ENCODE measurements at regions not wholly inside any gene's neighbourhood (a gene's known extent, or its start where the extent isn't known, plus 50 kb on each side); places are given as distances from the start of the nearest gene placed in this dataset.
"Not testable (repeated sequence)": the region's sequence is repeated elsewhere in the genome, so short reads cannot be mapped to it uniquely, and the experiment has no call there.

DNA sequence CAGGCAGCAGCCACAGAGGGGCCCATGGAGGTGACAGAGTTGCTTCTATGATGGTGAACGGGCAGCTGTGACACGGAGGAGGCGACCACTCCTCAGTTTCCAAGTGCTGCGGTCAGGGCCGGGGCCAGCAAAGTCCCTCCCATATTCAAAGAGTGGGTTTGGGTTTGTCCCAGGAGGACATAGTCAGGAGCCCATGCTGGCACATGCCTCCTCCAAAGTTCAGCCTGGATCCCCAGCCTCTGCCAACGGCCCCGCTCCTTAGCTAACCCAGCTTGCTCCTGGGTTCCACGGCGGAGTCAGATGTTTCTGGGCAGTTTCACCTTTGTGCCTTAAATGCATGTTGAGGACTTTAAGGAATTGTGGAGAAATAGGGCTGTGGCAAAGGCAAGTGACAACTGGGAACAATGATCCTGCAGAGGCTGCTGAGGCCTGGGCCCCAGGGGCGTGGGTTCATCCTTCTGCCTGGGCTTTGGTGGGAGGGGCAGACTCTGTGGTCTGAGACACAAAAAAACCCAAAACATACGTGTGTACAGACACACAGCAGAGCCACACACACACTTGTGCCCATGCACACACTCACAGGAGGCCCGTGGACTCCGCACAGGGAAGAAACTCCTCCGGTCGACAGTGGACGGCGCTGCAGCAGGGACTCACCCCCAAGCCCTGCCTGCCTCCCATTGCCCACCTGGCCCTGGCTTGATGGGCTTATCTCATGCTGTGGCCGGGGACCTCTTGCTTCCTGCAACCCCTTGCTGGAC, 399.4 kb downstream of the TMEM121 start:
- no peak for DNase-seq (ENCODE audit: low read depth)
- TF ChIP-seq, protein P1, sequence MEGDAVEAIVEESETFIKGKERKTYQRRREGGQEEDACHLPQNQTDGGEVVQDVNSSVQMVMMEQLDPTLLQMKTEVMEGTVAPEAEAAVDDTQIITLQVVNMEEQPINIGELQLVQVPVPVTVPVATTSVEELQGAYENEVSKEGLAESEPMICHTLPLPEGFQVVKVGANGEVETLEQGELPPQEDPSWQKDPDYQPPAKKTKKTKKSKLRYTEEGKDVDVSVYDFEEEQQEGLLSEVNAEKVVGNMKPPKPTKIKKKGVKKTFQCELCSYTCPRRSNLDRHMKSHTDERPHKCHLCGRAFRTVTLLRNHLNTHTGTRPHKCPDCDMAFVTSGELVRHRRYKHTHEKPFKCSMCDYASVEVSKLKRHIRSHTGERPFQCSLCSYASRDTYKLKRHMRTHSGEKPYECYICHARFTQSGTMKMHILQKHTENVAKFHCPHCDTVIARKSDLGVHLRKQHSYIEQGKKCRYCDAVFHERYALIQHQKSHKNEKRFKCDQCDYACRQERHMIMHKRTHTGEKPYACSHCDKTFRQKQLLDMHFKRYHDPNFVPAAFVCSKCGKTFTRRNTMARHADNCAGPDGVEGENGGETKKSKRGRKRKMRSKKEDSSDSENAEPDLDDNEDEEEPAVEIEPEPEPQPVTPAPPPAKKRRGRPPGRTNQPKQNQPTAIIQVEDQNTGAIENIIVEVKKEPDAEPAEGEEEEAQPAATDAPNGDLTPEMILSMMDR (conservative IDR thresholded peaks at IDR 0.05; ENCODE audit: low read length) = no peak

DNA sequence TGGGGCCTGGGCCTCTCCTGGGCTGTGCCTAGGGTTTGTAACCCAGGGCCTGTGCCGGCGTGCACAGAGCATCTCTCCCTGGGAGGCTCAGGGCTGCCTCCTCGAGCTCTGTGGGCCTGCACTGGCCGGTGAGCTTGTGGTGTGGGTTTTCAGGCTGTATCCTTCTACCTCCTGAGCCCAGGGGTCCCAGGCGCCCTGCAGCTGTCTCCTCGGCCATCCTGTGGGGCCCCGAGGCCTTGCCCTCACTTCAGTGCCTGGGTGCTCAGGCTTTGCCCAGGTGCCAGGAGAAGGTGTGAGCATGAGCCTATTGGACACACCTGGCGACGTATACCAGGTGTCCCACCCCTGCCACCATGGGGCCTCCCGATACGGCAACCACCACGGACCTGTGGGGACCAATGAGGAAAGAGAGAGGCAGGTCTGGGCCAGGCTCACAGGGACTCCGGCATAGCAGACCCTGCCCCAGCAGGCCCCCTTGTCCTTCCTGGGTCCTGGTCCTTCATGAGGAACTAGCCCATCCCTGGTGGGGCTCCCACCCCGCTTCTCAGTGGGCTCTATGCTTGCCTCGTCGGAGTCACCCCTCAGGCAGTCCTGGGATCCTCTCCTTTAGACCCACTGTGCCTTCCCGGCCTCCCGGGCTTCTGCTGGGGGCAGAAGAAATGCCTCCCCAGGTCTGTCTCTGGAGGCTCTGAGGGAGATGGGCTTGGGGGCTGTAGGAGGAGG, 400.2 kb downstream of the TMEM121 start:
- TF ChIP-seq, protein P1 (conservative IDR thresholded peaks at IDR 0.05; ENCODE audit: low read length) = no peak
- no peak for DNase-seq (ENCODE audit: low read depth)
- no peak overlapping the region for H3K4me3 ChIP-seq (ENCODE audit: low read length)

More for the DNA sequence above, 399.4 kb downstream of the TMEM121 start:
- no peak overlapping the region for H3K4me3 ChIP-seq (ENCODE audit: low read length)

DNA sequence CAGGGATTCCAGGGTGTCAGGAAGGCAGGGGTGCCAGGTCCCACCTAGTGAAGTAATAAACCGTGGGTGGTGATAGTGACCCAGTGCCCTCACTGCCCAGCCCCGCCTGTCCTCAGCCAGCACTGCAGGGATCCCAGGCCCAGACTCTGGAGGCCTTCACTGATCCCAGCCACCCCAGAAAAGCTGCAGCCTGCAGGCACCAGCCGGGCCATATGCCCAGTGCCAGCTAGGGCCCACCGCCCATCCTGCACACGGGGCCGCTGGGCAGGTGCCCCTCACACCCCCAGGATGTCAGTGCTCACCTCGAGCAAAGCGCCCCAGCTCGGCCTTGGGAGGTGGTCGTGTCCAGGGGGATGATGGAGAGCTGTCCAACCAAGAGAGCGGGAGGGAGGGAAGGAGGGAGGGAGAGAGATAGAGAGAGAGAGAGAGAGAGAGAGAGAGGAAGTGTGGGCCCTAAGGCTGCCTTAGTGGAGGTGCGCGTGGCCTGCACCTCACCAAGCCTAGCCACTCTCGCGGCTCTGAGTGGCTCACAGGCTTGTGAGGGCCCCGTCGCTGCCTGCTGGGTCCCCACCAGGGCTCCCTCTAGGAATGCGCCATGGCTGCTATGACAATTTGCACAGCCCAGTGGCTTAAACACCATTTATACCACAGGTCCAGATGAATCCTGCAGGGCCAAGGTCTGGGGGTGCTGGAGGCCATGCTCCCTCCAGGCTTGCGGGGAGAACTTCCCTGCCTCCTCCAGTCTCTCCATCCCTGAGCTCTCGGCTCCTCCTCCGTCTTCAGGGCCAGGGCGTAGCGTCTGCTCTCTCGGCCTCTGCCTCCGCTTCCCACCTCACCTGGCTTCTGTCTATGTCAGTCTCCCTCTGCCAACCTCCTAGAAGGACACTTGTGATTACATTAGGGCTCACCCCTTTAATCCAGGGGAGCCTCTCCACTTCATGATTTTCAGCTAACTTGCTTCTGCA, 401.0 kb downstream of the TMEM121 start:
- TF ChIP-seq, protein P1 (conservative IDR thresholded peaks at IDR 0.05; ENCODE audit: low read length) = no peak
- no peak overlapping the region for H3K4me3 ChIP-seq (ENCODE audit: low read length)
- DNase-seq (ENCODE audit: low read depth) = no peak

DNA sequence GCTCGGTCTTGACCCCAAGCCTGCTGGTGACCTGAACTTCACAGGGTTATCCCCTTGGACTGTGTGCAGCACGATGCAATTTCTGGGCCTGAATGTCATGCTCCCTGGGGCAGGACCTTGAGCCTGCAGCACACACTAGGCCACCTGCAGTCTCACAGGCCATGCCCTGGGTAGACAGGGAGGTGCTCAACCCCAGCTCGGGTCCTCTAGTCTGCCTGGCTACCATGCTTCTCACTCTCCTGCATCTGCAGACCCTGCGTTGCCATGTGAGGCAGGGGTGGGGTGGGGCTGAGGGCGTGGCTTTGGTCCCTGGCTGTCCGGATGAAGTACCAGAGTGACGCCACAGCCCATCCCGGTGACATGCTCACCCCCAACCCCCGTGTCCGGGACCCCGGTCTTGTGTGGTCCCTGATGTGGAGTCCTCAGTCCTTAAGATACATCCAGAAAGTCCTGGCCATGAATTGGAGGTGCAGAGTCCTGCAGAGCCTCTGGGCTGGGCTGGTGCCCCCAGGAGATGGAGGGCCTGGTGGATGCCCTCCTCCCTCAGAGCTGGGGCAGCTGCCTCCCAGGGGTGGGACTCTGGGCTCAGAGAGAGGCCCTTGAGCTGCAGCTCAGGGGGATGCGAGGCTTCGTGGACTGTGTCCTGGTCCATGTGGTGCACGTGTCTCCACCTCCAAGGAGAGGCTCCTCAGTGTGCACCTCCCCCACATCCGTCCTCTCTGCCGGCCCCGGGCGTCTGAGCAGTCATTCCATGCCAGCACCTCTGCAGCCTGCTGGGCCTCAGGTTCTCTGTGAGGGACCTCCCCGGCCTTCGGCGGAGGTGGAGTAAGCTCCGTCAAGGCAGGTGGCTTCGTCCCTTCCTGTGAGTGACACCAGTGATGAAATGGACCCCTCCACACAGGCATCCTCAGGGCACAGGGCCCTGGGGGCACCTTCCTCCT, 402.1 kb downstream of the TMEM121 start:
- not testable (repeated sequence) for H3K4me3 ChIP-seq (ENCODE audit: low read length); DNase-seq (ENCODE audit: low read depth)

- TF ChIP-seq, protein P1 (conservative IDR thresholded peaks at IDR 0.05; ENCODE audit: low read length) = no peak
- no peak overlapping the region for H3K4me3 ChIP-seq (ENCODE audit: low read length)
- no peak for DNase-seq (ENCODE audit: low read depth)
Measured at GRCh38 chr14:105929327-105930081, 403.1 kb downstream of the TMEM121 start.

GRCh38 chr14:105930572-105930971, 404.2 kb downstream of the TMEM121 start:
- H3K4me3 ChIP-seq (ENCODE audit: low read length) = no peak overlapping the region
- TF ChIP-seq, protein P1 (conservative IDR thresholded peaks at IDR 0.05; ENCODE audit: low read length) = no peak
- DNase-seq (ENCODE audit: low read depth) = no peak
